ENCODE measurements at regions not wholly inside any gene's neighbourhood (a gene's known extent, or its start where the extent isn't known, plus 50 kb on each side); places are given as distances from the start of the nearest gene placed in this dataset.

GRCh38 chr6:77034161-77034560, 429.1 kb downstream of the HTR1B start:
- TF ChIP-seq CTCF (IDR thresholded peaks at IDR 0.05; ENCODE audit: insufficient read depth, low read length) (no peak), REST (IDR thresholded peaks at IDR 0.05; ENCODE audit: insufficient replicate concordance, low read depth) (no peak)

Measured in HL-60 (cell line).